DND-41 (cell line): ENCODE measurements at regions not wholly inside any gene's neighbourhood (a gene's known extent, or its start where the extent isn't known, plus 50 kb on each side); places are given as distances from the start of the nearest gene placed in this dataset.

Experiments
- CTCF ChIP-seq: IDR thresholded peaks from 2 replicates; pipeline ENCODE4 v1.5.1; 2012; ENCODE audit warnings: borderline replicate concordance, low read length, moderate library complexity, mild to moderate bottlenecking; ENCODE audit not compliant: poor library complexity, severe bottlenecking; ENCODE audit errors: extremely low read depth
- EZH2 ChIP-seq: IDR thresholded peaks from 3 replicates; pipeline ENCODE4 v1.6.1; 2012; ENCODE audit warnings: borderline replicate concordance, low read depth, mild to moderate bottlenecking, moderate library complexity, low read length, inconsistent platforms; ENCODE audit not compliant: severe bottlenecking

DNA sequence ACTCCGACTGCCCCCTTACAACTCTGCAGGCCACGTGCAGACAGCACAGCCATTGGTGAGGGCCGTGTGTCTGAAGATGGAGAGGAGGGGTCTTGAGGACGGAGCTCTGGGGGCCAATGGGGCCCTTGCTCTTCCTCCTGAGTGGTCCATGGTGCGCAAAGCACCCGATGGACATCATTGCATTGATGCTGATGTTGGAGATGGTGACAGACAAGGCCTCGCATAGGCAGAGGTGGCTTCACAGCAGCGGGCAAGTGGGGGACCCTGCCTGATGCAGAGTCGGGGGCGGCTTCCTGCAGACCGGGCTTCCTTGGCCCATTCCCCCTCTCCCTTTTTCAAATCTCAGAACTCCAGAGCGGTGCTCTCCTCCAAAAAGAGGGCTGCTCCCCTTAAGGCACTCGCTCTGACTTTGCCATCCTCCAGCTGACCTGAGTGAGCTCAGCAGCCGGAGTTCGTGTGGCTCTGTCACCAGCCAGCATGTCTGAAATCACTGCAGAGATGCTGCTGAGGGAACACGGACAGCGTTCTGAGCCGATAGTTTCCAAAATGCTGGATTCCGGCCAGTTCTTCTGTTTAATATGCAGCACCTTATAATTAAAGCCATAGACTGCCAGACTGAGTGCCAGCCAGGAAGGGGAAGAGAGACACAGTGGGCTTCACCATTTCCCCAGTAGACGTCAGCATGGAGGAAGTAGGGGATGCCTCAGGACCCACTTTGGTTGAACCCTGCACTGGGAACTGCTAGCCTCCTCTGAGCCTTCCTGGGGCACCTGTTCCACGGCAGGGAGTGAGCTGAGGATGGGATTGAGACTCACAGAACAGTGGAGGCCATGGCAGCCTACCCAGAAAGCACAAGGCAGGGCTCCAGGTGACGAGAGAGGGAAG lies 278.2 kb downstream of the BRD1 start:
- TF ChIP-seq CTCF (no peak), EZH2 (no peak)
